HepG2 (cell line): ENCODE measurements at regions not wholly inside any gene's neighbourhood (a gene's known extent, or its start where the extent isn't known, plus 50 kb on each side); places are given as distances from the start of the nearest gene placed in this dataset.

ENCODE experiments used
- ATAC-seq: fragments of 200-7000 bp; cut with Tn5 transposase; 3 replicates; pipeline ENCODE4 v1.9.1; 2020; ENCODE audit warnings: mild to moderate bottlenecking, moderate library complexity
- BruUV-seq: library from RNA; stranded (reverse); fragments of 400-500 nt; replicated peaks from 2 replicates; lab custom pipeline; 2021; lab: Mats Ljungman, UMichigan
- CTCF ChIA-PET: fragments of 300-600 bp; formaldehyde crosslinking; extraction: SDS; loops from one replicate; lab custom pipeline; 2021; ENCODE audit warnings: low total read pairs, inconsistent platforms, low intra/inter-chr PET ratio; lab: Yijun Ruan, JAX
- POLR2A ChIA-PET: fragments of 350-600 bp; sonication (Branson Sonifier 250); formaldehyde crosslinking; loops from one replicate; lab custom pipeline; 2020; ENCODE audit warnings: antibody characterized with exemption, inconsistent platforms; lab: Yijun Ruan, JAX
- DNase-seq: peaks from one replicate; pipeline ENCODE4 v3.0.0-alpha.2; 2015; ENCODE audit warnings: low spot score
- FAIRE-seq: peaks from 3 replicates; lab custom pipeline; 2011; peaks lifted over from hg19 to GRCh38; lab: Jason Lieb, UNC
- H2AFZ ChIP-seq: one replicate; pipeline ENCODE4 v1.6.1; 2011; ENCODE audit warnings: low read length, inconsistent platforms
- H3K27ac ChIP-seq: fragments of 300-600 bp; 3 replicates; pipeline ENCODE4 v1.8.0; 2011; ENCODE audit warnings: mixed run types, mild to moderate bottlenecking, mixed read lengths, low read length, inconsistent platforms; ENCODE audit not compliant: insufficient read depth; ENCODE audit errors: extremely low read length
- H3K27me3 ChIP-seq, 2 experiments: fragments of 200-600 bp in 1 of 2; 2 replicates in 1 of 2; 3 replicates in 1 of 2; pipeline versions ENCODE4 v1.6.0 to v1.8.0; 2011; ENCODE audit warnings: low read length in 2 of 2, mild to moderate bottlenecking in 2 of 2, moderate library complexity in 2 of 2, inconsistent platforms in 1 of 2; ENCODE audit not compliant: insufficient read depth in 2 of 2, control insufficient read depth in 1 of 2
- H3K36me3 ChIP-seq, 2 experiments: fragments of 200-600 bp in 1 of 2; replicated peaks in 1 of 2; 2 replicates in 1 of 2; 3 replicates in 1 of 2; pipeline versions ENCODE4 v1.5.1 to v1.8.0; 2011; ENCODE audit warnings: low read length in 2 of 2, inconsistent platforms in 1 of 2; ENCODE audit not compliant: insufficient read depth in 2 of 2, control insufficient read depth in 1 of 2
- H3K4me1 ChIP-seq: 2 replicates; pipeline ENCODE4 v1.5.1; 2012; ENCODE audit warnings: low read length, inconsistent platforms; ENCODE audit not compliant: insufficient read depth
- H3K4me2 ChIP-seq: 2 replicates; pipeline ENCODE4 v1.6.0; 2011; ENCODE audit warnings: low read depth, low read length, inconsistent platforms
- H3K4me3 ChIP-seq, 3 experiments: fragments of 200-600 bp in 1 of 3; sonication (generic), shearing (Covaris generic) in 1 of 3; replicated peaks in 1 of 3; 2 replicates each; pipeline ENCODE4 v1.5.1; 2011 to 2016; ENCODE audit warnings: low read length in 3 of 3, inconsistent platforms in 2 of 3, low read depth in 2 of 3, mild to moderate bottlenecking in 2 of 3, control low read depth in 1 of 3, mixed read lengths in 1 of 3; ENCODE audit not compliant: insufficient read depth in 1 of 3
- H3K79me2 ChIP-seq: one replicate; pipeline ENCODE4 v1.6.1; 2011; ENCODE audit warnings: low read length, inconsistent platforms; ENCODE audit not compliant: insufficient read depth
- H3K9ac ChIP-seq: 2 replicates; pipeline ENCODE4 v1.6.0; 2011; ENCODE audit warnings: mild to moderate bottlenecking, low read depth, low read length, inconsistent platforms; ENCODE audit not compliant: insufficient read depth
- H3K9me3 ChIP-seq: 2 replicates; pipeline ENCODE4 v1.5.1; 2012; ENCODE audit warnings: mild to moderate bottlenecking, low read length
- H4K20me1 ChIP-seq: 2 replicates; pipeline ENCODE4 v1.6.0; 2011; ENCODE audit warnings: inconsistent platforms, mild to moderate bottlenecking, low read length, moderate library complexity; ENCODE audit not compliant: insufficient read depth
- CBFB ChIP-seq: sonication (generic); formaldehyde crosslinking; IDR thresholded peaks from 2 replicates; pipeline ENCODE4 v1.4.0; 2020; ENCODE audit warnings: missing genetic modification reagents
- CCAR2 ChIP-seq: fragments of 200-400 bp; formaldehyde crosslinking; optimal IDR thresholded peaks from 2 replicates; pipeline ENCODE3; 2018; ENCODE audit warnings: low read depth, mild to moderate bottlenecking, low read length, moderate library complexity
- HIC2 ChIP-seq: sonication (generic); formaldehyde crosslinking; IDR thresholded peaks from 2 replicates; pipeline ENCODE4 v1.9.0; 2022; ENCODE audit warnings: low read depth, missing genetic modification reagents
- JUND ChIP-seq: sonication (generic); formaldehyde crosslinking; IDR thresholded peaks from 2 replicates; pipeline ENCODE4 v1.8.0; 2022; ENCODE audit warnings: mild to moderate bottlenecking, missing genetic modification reagents
- KAT7 ChIP-seq: IDR thresholded peaks from 2 replicates; pipeline ENCODE4 v1.6.1; 2018; ENCODE audit warnings: borderline replicate concordance, missing compliant biosample characterization
- SIN3A ChIP-seq: IDR thresholded peaks from 2 replicates; pipeline ENCODE4 v1.6.1; 2011; ENCODE audit warnings: low read depth, mild to moderate bottlenecking, control low read depth, low read length, borderline replicate concordance
- SP5 ChIP-seq: IDR thresholded peaks from 2 replicates; pipeline ENCODE4 v1.6.1; 2016; ENCODE audit warnings: low read depth, borderline replicate concordance
- THAP11 ChIP-seq: IDR thresholded peaks from 2 replicates; pipeline ENCODE4 v1.6.1; 2016; ENCODE audit warnings: missing biosample characterization, missing genetic modification reagents
- ZGPAT ChIP-seq: IDR thresholded peaks from 2 replicates; pipeline ENCODE4 v1.6.1; 2016; ENCODE audit warnings: mild to moderate bottlenecking
- ZMYM3 ChIP-seq: sonication (generic); formaldehyde crosslinking; IDR thresholded peaks from 2 replicates; pipeline ENCODE4 v1.5.1; 2020; ENCODE audit warnings: mild to moderate bottlenecking, missing genetic modification reagents
- ZNF501 ChIP-seq: sonication (generic); formaldehyde crosslinking; IDR thresholded peaks from 2 replicates; pipeline ENCODE4 v1.5.1; 2020; ENCODE audit warnings: mild to moderate bottlenecking, moderate library complexity, missing genetic modification reagents
- ZNF530 ChIP-seq: sonication (generic); formaldehyde crosslinking; IDR thresholded peaks from 2 replicates; pipeline ENCODE4 v1.5.0; 2020; ENCODE audit warnings: low read depth, mild to moderate bottlenecking, missing genetic modification reagents
- ZNF550 ChIP-seq: sonication (generic); formaldehyde crosslinking; IDR thresholded peaks from 2 replicates; pipeline ENCODE4 v1.4.0; 2020; ENCODE audit warnings: mild to moderate bottlenecking, missing genetic modification reagents, borderline replicate concordance
- ZNF567 ChIP-seq: sonication (generic); formaldehyde crosslinking; IDR thresholded peaks from 2 replicates; pipeline ENCODE4 v1.8.1; 2023; ENCODE audit warnings: mild to moderate bottlenecking, missing genetic modification reagents, borderline replicate concordance
- ZSCAN12 ChIP-seq: sonication (generic); formaldehyde crosslinking; IDR thresholded peaks from 2 replicates; pipeline ENCODE4 v1.9.0; 2021; ENCODE audit warnings: mild to moderate bottlenecking, missing genetic modification reagents
- WGBS: methylation state at CpG from one replicate; pipeline ENCODE4 v1.1.6; 2017; ENCODE audit warnings: low lambda C conversion rate; 5-methylcytosine and 5-hydroxymethylcytosine counted together
- in situ Hi-C: cut with HindIII; loops from 2 replicates; pipeline ENCODE4 v1.10.0; 2017; ENCODE audit warnings: low pct_unique_long_range_greater_than_20kb; ENCODE audit not compliant: extremely low pct_ligation_motif_present
- intact Hi-C: fragments of 100-400 bp; cut with micrococcal nuclease; formaldehyde crosslinking; loops from one replicate; pipeline ENCODE4 v1.10.0; 2022; ENCODE audit not compliant: unreplicated experiment
- TF ChIP-seq, protein P1 (sequence below): sonication (generic); formaldehyde crosslinking; IDR thresholded peaks from 2 replicates; pipeline ENCODE4 v1.5.0; 2020; ENCODE audit warnings: missing genetic modification reagents
- TF ChIP-seq, protein P2 (sequence below): sonication (generic); formaldehyde crosslinking; IDR thresholded peaks from 2 replicates; pipeline ENCODE4 v1.4.0; 2020; ENCODE audit warnings: missing genetic modification reagents, mild to moderate bottlenecking, borderline replicate concordance

GRCh38 chr4:136457577-136457976 is 1074.7 kb downstream of the PCDH18 start:
- WGBS = 41% methylated on average over 4 of the region's 5 CpGs
- in situ Hi-C loops = no loop called here
- FAIRE-seq = no peak

More at GRCh38 chr4:136457577-136457976, 1074.7 kb downstream of the PCDH18 start:
- Histone ChIP-seq H3K27me3 (no peaks in the 10 kb centered on the region), H3K27ac (no peak overlapping the region), H3K9ac (no peak overlapping the region), H3K9me3 (no peaks in the 10 kb centered on the region), H3K4me3 (no peak overlapping the region), H3K79me2 (no peaks in the 10 kb centered on the region), H2AFZ (no peak overlapping the region), H3K36me3 (no peaks in the 10 kb centered on the region), H3K4me2 (no peak overlapping the region), H3K4me1 (no peaks in the 10 kb centered on the region), H4K20me1 (no peaks in the 10 kb centered on the region)
- ATAC-seq (no peak), DNase-seq (no peak)
- intact Hi-C loops = no loop called here
- POLR2A ChIA-PET = no interaction called here
- no peak for TF ChIP-seq SP5
- TF ChIP-seq ZMYM3 (CRISPR knock-in tag) = no peak
- TF ChIP-seq ZNF530 (CRISPR knock-in tag) = no peak
- no peak for TF ChIP-seq CCAR2
- no peak for TF ChIP-seq SIN3A
- no peak for TF ChIP-seq ZGPAT (CRISPR knock-in tag)
- TF ChIP-seq, protein P1, sequence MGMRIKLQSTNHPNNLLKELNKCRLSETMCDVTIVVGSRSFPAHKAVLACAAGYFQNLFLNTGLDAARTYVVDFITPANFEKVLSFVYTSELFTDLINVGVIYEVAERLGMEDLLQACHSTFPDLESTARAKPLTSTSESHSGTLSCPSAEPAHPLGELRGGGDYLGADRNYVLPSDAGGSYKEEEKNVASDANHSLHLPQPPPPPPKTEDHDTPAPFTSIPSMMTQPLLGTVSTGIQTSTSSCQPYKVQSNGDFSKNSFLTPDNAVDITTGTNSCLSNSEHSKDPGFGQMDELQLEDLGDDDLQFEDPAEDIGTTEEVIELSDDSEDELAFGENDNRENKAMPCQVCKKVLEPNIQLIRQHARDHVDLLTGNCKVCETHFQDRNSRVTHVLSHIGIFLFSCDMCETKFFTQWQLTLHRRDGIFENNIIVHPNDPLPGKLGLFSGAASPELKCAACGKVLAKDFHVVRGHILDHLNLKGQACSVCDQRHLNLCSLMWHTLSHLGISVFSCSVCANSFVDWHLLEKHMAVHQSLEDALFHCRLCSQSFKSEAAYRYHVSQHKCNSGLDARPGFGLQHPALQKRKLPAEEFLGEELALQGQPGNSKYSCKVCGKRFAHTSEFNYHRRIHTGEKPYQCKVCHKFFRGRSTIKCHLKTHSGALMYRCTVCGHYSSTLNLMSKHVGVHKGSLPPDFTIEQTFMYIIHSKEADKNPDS = no peak
- TF ChIP-seq HIC2 = no peak
- TF ChIP-seq JUND = no peak
- no peak for TF ChIP-seq THAP11 (CRISPR knock-in tag)
- no peak for TF ChIP-seq CBFB (CRISPR knock-in tag)
- no peak for TF ChIP-seq ZSCAN12 (CRISPR knock-in tag)
- TF ChIP-seq KAT7 (CRISPR knock-in tag) = no peak
- no peak for TF ChIP-seq ZNF567
- no peak for TF ChIP-seq ZNF501 (CRISPR knock-in tag)
- no peak for TF ChIP-seq ZNF550 (CRISPR knock-in tag)
- TF ChIP-seq, protein P2, sequence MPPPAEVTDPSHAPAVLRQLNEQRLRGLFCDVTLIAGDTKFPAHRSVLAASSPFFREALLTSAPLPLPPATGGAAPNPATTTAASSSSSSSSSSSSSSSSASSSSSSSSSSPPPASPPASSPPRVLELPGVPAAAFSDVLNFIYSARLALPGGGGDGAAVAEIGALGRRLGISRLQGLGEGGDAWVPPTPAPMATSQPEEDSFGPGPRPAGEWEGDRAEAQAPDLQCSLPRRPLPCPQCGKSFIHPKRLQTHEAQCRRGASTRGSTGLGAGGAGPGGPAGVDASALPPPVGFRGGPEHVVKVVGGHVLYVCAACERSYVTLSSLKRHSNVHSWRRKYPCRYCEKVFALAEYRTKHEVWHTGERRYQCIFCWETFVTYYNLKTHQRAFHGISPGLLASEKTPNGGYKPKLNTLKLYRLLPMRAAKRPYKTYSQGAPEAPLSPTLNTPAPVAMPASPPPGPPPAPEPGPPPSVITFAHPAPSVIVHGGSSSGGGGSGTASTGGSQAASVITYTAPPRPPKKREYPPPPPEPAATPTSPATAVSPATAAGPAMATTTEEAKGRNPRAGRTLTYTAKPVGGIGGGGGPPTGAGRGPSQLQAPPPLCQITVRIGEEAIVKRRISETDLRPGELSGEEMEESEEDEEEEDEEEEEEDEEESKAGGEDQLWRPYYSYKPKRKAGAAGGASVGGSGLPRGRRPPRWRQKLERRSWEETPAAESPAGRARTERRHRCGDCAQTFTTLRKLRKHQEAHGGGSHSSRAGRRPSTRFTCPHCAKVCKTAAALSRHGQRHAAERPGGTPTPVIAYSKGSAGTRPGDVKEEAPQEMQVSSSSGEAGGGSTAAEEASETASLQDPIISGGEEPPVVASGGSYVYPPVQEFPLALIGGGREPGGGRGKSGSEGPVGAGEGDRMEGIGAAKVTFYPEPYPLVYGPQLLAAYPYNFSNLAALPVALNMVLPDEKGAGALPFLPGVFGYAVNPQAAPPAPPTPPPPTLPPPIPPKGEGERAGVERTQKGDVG (CRISPR knock-in tag) = no peak
- no TSS peak for BruUV-seq
- CTCF ChIA-PET = no interaction called here
